Neural cell (in vitro differentiated cells): ENCODE measurements at regions not wholly inside any gene's neighbourhood (a gene's known extent, or its start where the extent isn't known, plus 50 kb on each side); places are given as distances from the start of the nearest gene placed in this dataset.

Experiments used
- RAD21 ChIP-seq: fragments of 450-650 bp; conservative IDR thresholded peaks from 2 replicates; pipeline ENCODE4 v1.6.1; 2014; ENCODE audit warnings: antibody characterized with exemption, mild to moderate bottlenecking, moderate library complexity
- TF ChIP-seq, protein P1 (sequence below): fragments of 450-650 bp; IDR thresholded peaks from 2 replicates; pipeline ENCODE4 v1.5.1; 2014; ENCODE audit warnings: antibody characterized with exemption, mild to moderate bottlenecking, moderate library complexity; ENCODE audit not compliant: poor library complexity, severe bottlenecking

DNA sequence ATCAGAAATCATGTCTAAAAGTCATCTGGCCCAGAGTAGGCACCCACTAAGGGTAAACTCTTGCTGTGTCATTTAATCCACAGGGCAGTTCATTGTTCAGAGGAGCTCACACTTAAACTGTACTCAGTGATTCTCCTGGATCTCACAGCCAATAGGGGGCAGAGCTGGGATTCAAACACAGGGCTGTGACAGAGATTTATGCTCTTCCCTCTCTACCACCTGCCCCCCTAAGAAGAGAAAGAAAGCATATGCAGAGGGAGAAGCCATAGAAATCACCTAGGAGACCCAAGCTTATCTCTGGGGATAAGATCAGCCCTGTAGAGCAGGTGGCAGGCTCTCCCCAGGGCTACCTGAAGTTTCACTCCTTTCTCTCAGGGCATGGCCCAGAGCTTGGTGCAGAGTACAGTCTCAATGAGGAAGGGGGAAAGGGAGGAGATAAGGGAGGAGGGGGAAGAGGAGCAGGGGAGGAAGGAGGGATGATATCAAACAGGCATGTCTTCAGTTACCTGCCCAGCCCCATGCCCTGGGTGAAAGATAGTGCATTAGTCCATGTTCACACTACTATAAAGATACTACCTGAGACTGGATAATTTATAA lies 51.8 kb upstream of the ADPGK start:
- TF ChIP-seq, protein P1, sequence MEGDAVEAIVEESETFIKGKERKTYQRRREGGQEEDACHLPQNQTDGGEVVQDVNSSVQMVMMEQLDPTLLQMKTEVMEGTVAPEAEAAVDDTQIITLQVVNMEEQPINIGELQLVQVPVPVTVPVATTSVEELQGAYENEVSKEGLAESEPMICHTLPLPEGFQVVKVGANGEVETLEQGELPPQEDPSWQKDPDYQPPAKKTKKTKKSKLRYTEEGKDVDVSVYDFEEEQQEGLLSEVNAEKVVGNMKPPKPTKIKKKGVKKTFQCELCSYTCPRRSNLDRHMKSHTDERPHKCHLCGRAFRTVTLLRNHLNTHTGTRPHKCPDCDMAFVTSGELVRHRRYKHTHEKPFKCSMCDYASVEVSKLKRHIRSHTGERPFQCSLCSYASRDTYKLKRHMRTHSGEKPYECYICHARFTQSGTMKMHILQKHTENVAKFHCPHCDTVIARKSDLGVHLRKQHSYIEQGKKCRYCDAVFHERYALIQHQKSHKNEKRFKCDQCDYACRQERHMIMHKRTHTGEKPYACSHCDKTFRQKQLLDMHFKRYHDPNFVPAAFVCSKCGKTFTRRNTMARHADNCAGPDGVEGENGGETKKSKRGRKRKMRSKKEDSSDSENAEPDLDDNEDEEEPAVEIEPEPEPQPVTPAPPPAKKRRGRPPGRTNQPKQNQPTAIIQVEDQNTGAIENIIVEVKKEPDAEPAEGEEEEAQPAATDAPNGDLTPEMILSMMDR = peak; percentile 52
- peak; percentile 44 for TF ChIP-seq RAD21
